COR-L47 (cell line): ENCODE measurements at regions not wholly inside any gene's neighbourhood (a gene's known extent, or its start where the extent isn't known, plus 50 kb on each side); places are given as distances from the start of the nearest gene placed in this dataset.
"Not testable (repeated sequence)": the region's sequence is repeated elsewhere in the genome, so short reads cannot be mapped to it uniquely, and the experiment has no call there.

Source experiments
- DNase-seq: peaks from one replicate; lab custom pipeline; 2025; lab: John Stamatoyannopoulos, UW

DNA sequence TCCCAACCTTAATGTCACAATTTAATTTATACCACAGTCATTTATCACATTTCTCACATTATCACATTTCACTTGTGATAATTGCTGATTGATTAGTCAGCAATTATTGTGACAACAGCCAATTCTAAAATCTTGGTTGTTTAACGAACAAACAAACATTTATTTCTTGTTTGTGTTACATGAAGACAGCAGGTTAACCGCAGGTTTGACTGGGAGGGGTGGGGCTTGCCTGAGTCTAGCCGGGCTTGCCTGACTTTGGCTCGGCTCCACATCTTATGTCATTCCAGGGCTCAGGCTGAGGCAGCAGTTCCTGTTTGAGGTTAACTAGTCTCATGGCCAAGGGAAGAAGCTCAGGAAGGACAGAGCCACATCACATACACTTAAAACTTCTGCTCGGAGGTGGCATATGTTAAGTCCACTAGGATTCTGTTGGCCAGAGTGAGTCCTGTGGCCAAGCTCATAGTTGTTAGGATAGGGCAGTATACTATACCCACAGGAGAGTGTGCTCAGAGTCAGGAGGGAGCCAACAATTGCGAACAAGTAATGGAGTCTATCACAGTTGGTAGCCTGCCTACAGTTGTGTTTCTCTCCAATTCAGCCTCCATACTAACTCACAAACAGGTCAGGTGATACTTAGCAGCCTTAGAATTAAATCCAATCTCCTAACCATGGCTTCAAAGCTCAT lies 90.0 kb upstream of the IFNGR1 start:
- peak; percentile 21 for DNase-seq

GRCh38 chr6:137307163-137307854 lies 88.1 kb upstream of the IFNGR1 start:
- DNase-seq, result no peak

DNA sequence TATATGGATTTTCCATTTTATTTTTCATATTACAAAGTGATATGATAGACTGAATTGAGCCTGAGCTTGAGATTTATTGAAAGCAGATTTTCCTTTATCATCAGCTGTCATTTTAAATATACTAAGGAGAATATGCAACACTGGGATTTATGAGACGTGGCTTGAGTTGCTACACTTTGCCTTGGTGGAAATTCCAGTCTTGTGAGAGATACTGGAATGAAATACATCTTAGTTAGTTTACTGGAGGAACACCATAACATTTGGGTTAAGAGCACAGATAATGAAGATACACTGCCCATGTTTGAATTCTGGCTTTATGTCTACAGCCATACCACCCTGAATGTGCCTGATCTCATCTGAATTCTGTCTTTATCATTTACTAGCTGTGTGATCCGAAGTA lies 86.5 kb upstream of the IFNGR1 start:
- DNase-seq, result no peak

DNA sequence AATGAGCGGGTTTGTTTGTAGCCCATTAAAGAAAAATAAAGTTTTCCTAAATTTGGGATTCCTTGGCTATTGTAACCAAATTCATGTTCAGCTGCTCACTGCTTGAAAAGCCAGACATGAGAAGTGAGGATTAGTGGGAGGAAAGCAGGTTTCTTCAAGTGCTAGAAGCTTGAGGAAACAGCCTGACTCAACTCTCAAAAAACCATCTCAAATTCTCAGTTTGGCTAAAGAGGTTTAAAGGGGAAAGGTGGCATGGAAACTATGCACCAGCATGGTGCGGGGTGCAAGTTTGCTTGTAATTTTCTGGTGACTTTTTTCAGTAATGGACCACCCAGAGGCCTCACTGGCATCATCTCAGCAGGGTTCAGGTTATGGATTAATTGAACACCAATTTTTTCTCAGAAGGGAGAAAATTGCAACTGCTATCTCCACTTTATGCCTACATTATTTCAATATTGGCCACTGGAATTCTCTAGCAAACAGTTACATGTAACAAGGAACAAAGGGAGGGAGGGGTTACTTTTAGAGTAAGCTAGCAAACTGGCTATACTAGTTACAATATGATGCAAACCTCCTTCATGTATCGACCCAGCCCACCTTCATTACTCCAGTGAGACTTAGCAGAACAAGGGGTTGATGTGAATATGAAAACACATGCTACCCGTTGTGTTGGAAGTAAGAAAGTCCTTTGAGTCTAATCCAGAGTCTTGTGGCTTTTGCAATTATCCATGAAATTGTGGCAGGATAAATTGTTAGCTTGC lies 85.0 kb upstream of the IFNGR1 start:
- no peak for DNase-seq

DNA sequence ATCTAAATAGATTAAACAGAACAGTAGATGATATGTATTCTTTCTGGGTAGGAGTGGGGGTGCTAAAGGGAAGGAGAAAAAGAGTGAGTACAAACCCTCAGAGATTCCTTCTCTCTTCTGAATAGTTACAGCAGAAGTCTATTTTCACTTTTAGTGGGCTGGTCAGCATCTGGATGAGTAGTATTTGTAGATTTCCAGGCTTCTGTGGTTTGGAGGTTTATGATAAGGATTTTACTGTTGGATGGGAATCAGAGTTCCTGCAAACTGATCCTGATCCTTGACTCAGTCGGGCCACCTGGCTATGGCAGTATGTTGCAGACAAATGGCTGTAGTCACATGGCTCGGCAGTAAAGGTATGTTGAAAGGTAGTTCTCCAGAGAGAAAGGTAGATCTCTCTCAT lies 84.3 kb upstream of the IFNGR1 start:
- DNase-seq, result no peak

GRCh38 chr6:137299681-137300080 lies 80.5 kb upstream of the IFNGR1 start:
- no peak for DNase-seq

GRCh38 chr6:137297887-137298286 lies 78.7 kb upstream of the IFNGR1 start:
- DNase-seq, result no peak

DNA sequence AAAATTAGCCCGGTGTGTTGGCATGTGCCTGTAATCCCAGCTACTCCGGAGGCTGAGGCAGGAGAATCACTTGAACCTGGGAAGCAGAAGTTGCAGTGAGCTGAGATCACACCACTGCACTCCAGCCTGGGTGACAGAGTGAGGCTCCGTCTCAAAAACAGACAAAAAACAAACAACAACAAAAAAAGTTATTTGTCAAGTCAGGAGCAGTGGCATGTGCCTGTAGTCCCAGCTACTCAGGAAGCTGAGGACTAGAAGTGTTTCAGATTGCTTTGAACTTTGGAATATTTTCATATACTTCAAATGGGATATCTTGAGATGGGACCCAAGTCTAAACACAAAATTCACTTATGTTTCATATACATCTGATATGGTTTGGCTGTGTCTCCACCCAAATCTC lies 73.1 kb upstream of the IFNGR1 start:
- not testable (repeated sequence) for DNase-seq

DNA sequence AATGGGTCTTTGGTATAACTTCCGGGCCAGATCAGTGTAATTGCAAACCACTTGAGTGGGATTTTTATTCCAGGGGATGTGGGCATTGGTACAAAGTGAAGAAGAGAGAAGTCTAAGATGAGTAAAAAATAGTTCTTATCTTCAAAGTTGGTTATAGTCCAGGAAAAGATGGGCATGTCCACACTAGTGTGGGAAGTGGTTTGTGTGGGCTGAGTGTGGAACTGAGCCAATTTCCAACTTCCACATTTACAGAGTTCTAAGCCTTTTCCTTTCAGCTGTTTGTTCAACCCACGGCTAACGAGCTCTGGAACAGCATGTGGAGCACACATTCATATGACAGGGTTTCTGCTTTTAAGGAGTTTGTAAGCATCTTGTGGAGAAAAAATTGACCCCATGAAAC lies 72.3 kb upstream of the IFNGR1 start:
- DNase-seq, result no peak

GRCh38 chr6:137290601-137291261 lies 71.5 kb upstream of the IFNGR1 start:
- DNase-seq, result no peak

DNA sequence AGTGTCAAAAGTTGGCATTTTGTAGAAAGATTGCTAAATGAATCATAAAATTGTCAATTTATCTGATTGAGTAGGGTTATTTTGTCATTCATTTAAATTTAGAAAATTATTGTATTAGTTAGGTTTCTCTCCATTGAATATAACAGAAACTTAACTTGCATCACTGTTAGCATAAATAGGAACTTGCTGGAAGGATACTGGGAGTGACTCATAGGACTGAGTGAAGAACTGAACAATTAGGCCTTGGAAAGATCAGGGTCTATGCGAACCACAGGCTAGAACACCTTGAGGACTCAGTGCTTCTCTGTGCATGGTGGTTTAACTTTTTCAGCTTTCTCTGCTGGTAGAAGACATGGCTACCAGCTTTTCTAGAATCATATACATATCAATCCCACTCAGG lies 67.7 kb upstream of the IFNGR1 start:
- DNase-seq, result no peak

DNA sequence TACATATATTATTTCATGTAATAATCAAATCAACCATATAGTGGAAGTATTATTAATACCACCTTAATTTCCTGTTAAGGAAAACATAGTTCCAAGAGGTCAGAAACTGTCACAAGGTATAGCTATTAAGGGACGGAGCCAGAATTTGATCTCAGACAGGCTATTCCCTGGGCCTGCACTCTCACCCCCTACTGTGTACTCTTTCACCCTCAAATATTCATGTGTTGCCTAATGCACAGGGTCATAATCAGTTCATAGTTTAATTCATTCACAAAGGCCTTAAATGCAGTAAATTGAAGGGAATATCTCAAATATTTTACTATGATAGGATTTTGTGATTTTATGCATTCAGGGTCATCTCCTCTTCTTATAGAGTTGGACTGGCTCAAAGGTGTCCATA lies 67.2 kb upstream of the IFNGR1 start:
- no peak for DNase-seq

GRCh38 chr6:137284811-137285110 lies 65.6 kb upstream of the IFNGR1 start:
- no peak for DNase-seq

- DNase-seq, result no peak
These were observed 65.0 kb upstream of the IFNGR1 start for GRCh38 chr6:137283940-137284810.

DNA sequence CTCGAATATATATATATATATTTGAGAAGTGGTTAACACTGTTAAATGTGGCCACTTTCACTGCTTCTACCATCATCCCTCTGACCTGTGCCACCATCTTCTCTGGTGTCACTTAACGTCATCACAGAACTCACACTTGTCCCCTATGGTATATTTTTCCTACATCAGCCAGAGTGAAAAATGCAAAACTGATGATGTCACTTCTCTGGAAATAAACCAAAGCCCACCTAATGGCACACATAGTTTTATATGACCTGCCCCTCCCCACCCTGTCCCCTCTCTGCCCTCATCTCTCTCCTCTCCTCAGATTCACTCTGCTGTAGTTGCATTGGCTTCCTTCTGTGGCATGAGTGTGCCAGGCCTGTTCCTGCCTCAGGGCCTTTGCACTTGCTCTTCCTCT lies 63.9 kb upstream of the IFNGR1 start:
- no peak for DNase-seq

GRCh38 chr6:137282254-137282653 lies 63.1 kb upstream of the IFNGR1 start:
- DNase-seq, result no peak

GRCh38 chr6:137279279-137279678 lies 60.1 kb upstream of the IFNGR1 start:
- DNase-seq, result not testable (repeated sequence)

GRCh38 chr6:137277971-137278637 lies 58.9 kb upstream of the IFNGR1 start:
- DNase-seq, result no peak

DNA sequence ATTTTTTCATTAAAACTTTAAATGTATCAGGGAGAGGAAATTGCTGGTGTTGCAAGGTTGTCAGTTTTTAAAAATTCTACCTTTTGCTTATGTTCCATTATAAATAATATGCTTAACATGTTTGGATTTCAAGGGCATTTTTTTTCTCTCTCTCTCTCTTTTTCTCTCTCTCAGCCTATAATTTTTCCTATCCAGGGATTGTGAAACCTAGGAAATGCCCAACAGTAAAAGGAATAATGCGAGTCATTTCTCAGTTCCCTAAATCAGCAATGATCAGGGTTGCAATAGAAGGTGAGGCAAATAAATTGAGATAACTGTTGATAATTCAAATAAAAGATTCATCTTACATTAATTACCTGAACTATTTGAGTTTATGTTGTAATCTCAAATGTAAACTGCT lies 53.2 kb upstream of the IFNGR1 start:
- no peak for DNase-seq

GRCh38 chr6:137271245-137272183 lies 52.3 kb upstream of the IFNGR1 start:
- DNase-seq, result no peak
